ACC112 (cell line): ENCODE measurements at regions not wholly inside any gene's neighbourhood (a gene's known extent, or its start where the extent isn't known, plus 50 kb on each side); places are given as distances from the start of the nearest gene placed in this dataset.

ENCODE experiments used
- H2AFZ ChIP-seq: fragments of 200-600 bp; sonication (generic); one replicate; pipeline ENCODE4 v1.6.0; 2017; ENCODE audit warnings: antibody characterized with exemption, low read length; ENCODE audit not compliant: unreplicated experiment
- H3K27ac ChIP-seq: fragments of 200-600 bp; sonication (generic); 2 replicates; pipeline ENCODE4 v1.5.1; 2014; ENCODE audit warnings: low read depth, mild to moderate bottlenecking, antibody characterized with exemption, low read length, moderate library complexity
- H3K27me3 ChIP-seq: fragments of 200-600 bp; sonication (generic); 2 replicates; pipeline ENCODE4 v1.6.1; 2014; ENCODE audit warnings: mild to moderate bottlenecking, antibody characterized with exemption, low read length, moderate library complexity, mixed read lengths; ENCODE audit not compliant: insufficient read depth
- H3K36me3 ChIP-seq: fragments of 200-600 bp; sonication (generic); 2 replicates; pipeline ENCODE4 v1.6.1; 2016; ENCODE audit warnings: mild to moderate bottlenecking, antibody characterized with exemption, low read length, moderate library complexity, mixed read lengths; ENCODE audit not compliant: insufficient read depth
- H3K4me1 ChIP-seq: fragments of 200-600 bp; sonication (generic); one replicate; pipeline ENCODE4 v1.6.1; 2016; ENCODE audit warnings: low read length, mixed read lengths; ENCODE audit not compliant: insufficient read depth, unreplicated experiment, control insufficient read depth
- H3K4me3 ChIP-seq: fragments of 200-600 bp; sonication (generic); 2 replicates; pipeline ENCODE4 v1.5.1; 2014; ENCODE audit warnings: mild to moderate bottlenecking, low read depth, low read length
- H3K79me2 ChIP-seq: fragments of 200-600 bp; sonication (generic); one replicate; pipeline ENCODE4 v1.6.0; 2016; ENCODE audit warnings: low read length; ENCODE audit not compliant: control insufficient read depth, unreplicated experiment, insufficient read depth

GRCh38 chr1:191358724-191359123 lies 799.5 kb upstream of the RGS18 start:
- Histone ChIP-seq H3K27ac (no peak overlapping the region), H3K36me3 (no peaks in the 10 kb centered on the region), H3K27me3 (no peaks in the 10 kb centered on the region), H3K4me1 (no peaks in the 10 kb centered on the region), H3K79me2 (no peaks in the 10 kb centered on the region), H2AFZ (no peak overlapping the region), H3K4me3 (no peak overlapping the region)

GRCh38 chr1:191366686-191367085 lies 791.6 kb upstream of the RGS18 start:
- no peaks in the 10 kb centered on the region for H3K79me2 ChIP-seq
- no peaks in the 10 kb centered on the region for H3K27me3 ChIP-seq
- no peak overlapping the region for H3K4me3 ChIP-seq
- no peaks in the 10 kb centered on the region for H3K4me1 ChIP-seq
- H3K27ac ChIP-seq = no peak overlapping the region
- H2AFZ ChIP-seq = no peak overlapping the region
- no peaks in the 10 kb centered on the region for H3K36me3 ChIP-seq

- Histone ChIP-seq H3K36me3 (no peaks in the 10 kb centered on the region), H2AFZ (no peak overlapping the region), H3K27me3 (no peaks in the 10 kb centered on the region), H3K4me3 (peak overlapping the region; percentile 47; the same call in 1 of the 2 replicates), H3K79me2 (no peaks in the 10 kb centered on the region), H3K27ac (no peak overlapping the region), H3K4me1 (no peaks in the 10 kb centered on the region)
Observed at GRCh38 chr1:191368891-191369654, 789.2 kb upstream of the RGS18 start.

GRCh38 chr1:191371626-191372025 lies 786.6 kb upstream of the RGS18 start:
- no peak overlapping the region for H3K27ac ChIP-seq
- H3K36me3 ChIP-seq = no peaks in the 10 kb centered on the region
- no peak overlapping the region for H2AFZ ChIP-seq
- H3K4me1 ChIP-seq = no peaks in the 10 kb centered on the region
- no peaks in the 10 kb centered on the region for H3K79me2 ChIP-seq
- no peak overlapping the region for H3K4me3 ChIP-seq
- H3K27me3 ChIP-seq = no peaks in the 10 kb centered on the region

- H3K27ac ChIP-seq = no peak overlapping the region
- no peaks in the 10 kb centered on the region for H3K27me3 ChIP-seq
- no peaks in the 10 kb centered on the region for H3K79me2 ChIP-seq
- no peaks in the 10 kb centered on the region for H3K36me3 ChIP-seq
- H3K4me1 ChIP-seq = no peaks in the 10 kb centered on the region
- no peak overlapping the region for H2AFZ ChIP-seq
- no peak overlapping the region for H3K4me3 ChIP-seq
Observed at GRCh38 chr1:191388283-191388682, 770.0 kb upstream of the RGS18 start.

- Histone ChIP-seq H3K79me2 (no peaks in the 10 kb centered on the region), H3K4me1 (no peaks in the 10 kb centered on the region), H3K4me3 (no peak overlapping the region), H3K36me3 (no peaks in the 10 kb centered on the region), H3K27ac (no peak overlapping the region), H2AFZ (no peak overlapping the region), H3K27me3 (no peaks in the 10 kb centered on the region)
Observed at GRCh38 chr1:191396622-191397021, 761.6 kb upstream of the RGS18 start.

GRCh38 chr1:191398551-191398950 lies 759.7 kb upstream of the RGS18 start:
- Histone ChIP-seq H3K4me3 (no peak overlapping the region), H3K4me1 (no peaks in the 10 kb centered on the region), H3K79me2 (no peaks in the 10 kb centered on the region), H3K27ac (no peak overlapping the region), H2AFZ (no peak overlapping the region), H3K27me3 (no peaks in the 10 kb centered on the region), H3K36me3 (no peaks in the 10 kb centered on the region)

- H3K36me3 ChIP-seq = no peaks in the 10 kb centered on the region
- no peak overlapping the region for H3K27ac ChIP-seq
- H3K79me2 ChIP-seq = no peaks in the 10 kb centered on the region
- no peaks in the 10 kb centered on the region for H3K4me1 ChIP-seq
- no peaks in the 10 kb centered on the region for H3K27me3 ChIP-seq
- no peak overlapping the region for H2AFZ ChIP-seq
- no peak overlapping the region for H3K4me3 ChIP-seq
Observed at GRCh38 chr1:191405417-191405816, 752.8 kb upstream of the RGS18 start.

GRCh38 chr1:191414981-191415640 lies 743.2 kb upstream of the RGS18 start:
- Histone ChIP-seq H3K4me1 (no peaks in the 10 kb centered on the region), H2AFZ (no peak overlapping the region)

GRCh38 chr1:191419842-191420241 lies 738.4 kb upstream of the RGS18 start:
- H3K27me3 ChIP-seq = no peaks in the 10 kb centered on the region
- H3K79me2 ChIP-seq = no peaks in the 10 kb centered on the region
- no peak overlapping the region for H2AFZ ChIP-seq
- H3K27ac ChIP-seq = no peak overlapping the region
- no peaks in the 10 kb centered on the region for H3K4me1 ChIP-seq
- H3K36me3 ChIP-seq = no peaks in the 10 kb centered on the region
- H3K4me3 ChIP-seq = no peak overlapping the region

More at GRCh38 chr1:191414981-191415640, 743.2 kb upstream of the RGS18 start:
- H3K27ac ChIP-seq = no peak overlapping the region
- no peaks in the 10 kb centered on the region for H3K27me3 ChIP-seq
- no peaks in the 10 kb centered on the region for H3K36me3 ChIP-seq
- no peaks in the 10 kb centered on the region for H3K79me2 ChIP-seq
- H3K4me3 ChIP-seq = no peak overlapping the region

- no peaks in the 10 kb centered on the region for H3K27me3 ChIP-seq
- no peaks in the 10 kb centered on the region for H3K79me2 ChIP-seq
- H3K4me1 ChIP-seq = no peaks in the 10 kb centered on the region
- no peak overlapping the region for H2AFZ ChIP-seq
- H3K36me3 ChIP-seq = no peaks in the 10 kb centered on the region
- H3K27ac ChIP-seq = no peak overlapping the region
- no peak overlapping the region for H3K4me3 ChIP-seq
Observed at GRCh38 chr1:191427593-191427992, 730.7 kb upstream of the RGS18 start.
